HFFc6 (cell line): ENCODE measurements at regions not wholly inside any gene's neighbourhood (a gene's known extent, or its start where the extent isn't known, plus 50 kb on each side); places are given as distances from the start of the nearest gene placed in this dataset.
A peak's percentile ranks its signal among the peaks of the same experiment; 100 is the strongest.

Experiments
- DNase-seq: peaks from one replicate; pipeline ENCODE4 v3.0.0-alpha.2; 2018
- H3K27ac Mint-ChIP-seq: 2 replicates; pipeline ENCODE4 v1.8.0; 2020; ENCODE audit warnings: mild to moderate bottlenecking, mixed read lengths
- H3K27me3 Mint-ChIP-seq: 2 replicates; pipeline ENCODE4 v1.8.0; 2021; ENCODE audit warnings: mild to moderate bottlenecking, moderate library complexity, mixed read lengths; ENCODE audit not compliant: insufficient read depth
- H3K36me3 Mint-ChIP-seq: 2 replicates; pipeline ENCODE4 v1.8.0; 2021; ENCODE audit warnings: low read depth, mixed read lengths
- H3K4me1 Mint-ChIP-seq: 2 replicates; pipeline ENCODE4 v1.8.0; 2020; ENCODE audit warnings: low read depth, mixed read lengths
- H3K4me3 Mint-ChIP-seq: 2 replicates; pipeline ENCODE4 v1.8.0; 2020; ENCODE audit warnings: mild to moderate bottlenecking, moderate library complexity, mixed read lengths
- H3K9me3 Mint-ChIP-seq: 2 replicates; pipeline ENCODE4 v1.8.0; 2020; ENCODE audit warnings: mild to moderate bottlenecking, mixed read lengths
- CTCF ChIP-seq: fragments of 200-600 bp; sonication (generic); IDR thresholded peaks from 2 replicates; pipeline ENCODE4 v1.5.0; 2021; ENCODE audit warnings: antibody characterized with exemption, mild to moderate bottlenecking

GRCh38 chr1:8134546-8135235, 108.6 kb upstream of the ERRFI1 start:
- Mint-ChIP-seq H3K4me3 (peak overlapping the region; percentile 82), H3K27me3 (no peaks in the 10 kb centered on the region), H3K9me3 (no peaks in the 10 kb centered on the region), H3K4me1 (peaks cover 59% of the 10 kb centered on the region), H3K36me3 (no peaks in the 10 kb centered on the region), H3K27ac (peak overlapping the region; percentile 52; the same call in 1 of the 2 replicates)
- no peak for TF ChIP-seq CTCF
- DNase-seq = no peak

GRCh38 chr1:8133657-8134430, 107.7 kb upstream of the ERRFI1 start:
- peak overlapping the region; percentile 82 for H3K4me3 Mint-ChIP-seq
- peak; percentile 68 for DNase-seq
- H3K27me3 Mint-ChIP-seq = no peaks in the 10 kb centered on the region
- H3K9me3 Mint-ChIP-seq = no peaks in the 10 kb centered on the region
- peaks cover 57% of the 10 kb centered on the region for H3K4me1 Mint-ChIP-seq
- H3K27ac Mint-ChIP-seq = peak overlapping the region; percentile 52
- no peaks in the 10 kb centered on the region for H3K36me3 Mint-ChIP-seq
- no peak for TF ChIP-seq CTCF

GRCh38 chr1:8133190-8133589, 107.1 kb upstream of the ERRFI1 start:
- no peak for DNase-seq
- H3K4me1 Mint-ChIP-seq = peaks cover 51% of the 10 kb centered on the region
- H3K9me3 Mint-ChIP-seq = no peaks in the 10 kb centered on the region
- H3K27ac Mint-ChIP-seq = peak overlapping the region; percentile 52
- TF ChIP-seq CTCF = no peak
- no peaks in the 10 kb centered on the region for H3K36me3 Mint-ChIP-seq
- H3K4me3 Mint-ChIP-seq = peak overlapping the region; percentile 82
- H3K27me3 Mint-ChIP-seq = no peaks in the 10 kb centered on the region

GRCh38 chr1:8127171-8127641, 101.1 kb upstream of the ERRFI1 start:
- Mint-ChIP-seq H3K27me3 (peaks cover 4% of the 10 kb centered on the region), H3K4me3 (no peak overlapping the region), H3K4me1 (peaks cover 11% of the 10 kb centered on the region), H3K27ac (no peak overlapping the region), H3K9me3 (peaks cover 20% of the 10 kb centered on the region), H3K36me3 (peaks cover 22% of the 10 kb centered on the region)
- no peak for DNase-seq
- TF ChIP-seq CTCF = no peak

- Mint-ChIP-seq H3K27me3 (peaks cover 10% of the 10 kb centered on the region), H3K4me1 (peaks cover 29% of the 10 kb centered on the region), H3K27ac (no peak overlapping the region; the same call in 1 of the 2 replicates), H3K9me3 (peaks cover 20% of the 10 kb centered on the region), H3K36me3 (peaks cover 22% of the 10 kb centered on the region), H3K4me3 (no peak overlapping the region)
- no peak for TF ChIP-seq CTCF
- DNase-seq = peak; percentile 64
Measured at GRCh38 chr1:8122477-8123407, 96.6 kb upstream of the ERRFI1 start.
